H9 (cell line): ENCODE measurements at regions not wholly inside any gene's neighbourhood (a gene's known extent, or its start where the extent isn't known, plus 50 kb on each side); places are given as distances from the start of the nearest gene placed in this dataset.

Source experiments
- DNase-seq: peaks from one replicate; pipeline ENCODE4 v3.0.0-alpha.2; 2017
- H2AFZ ChIP-seq: one replicate; pipeline ENCODE4 v1.6.1; 2013; ENCODE audit warnings: mild to moderate bottlenecking, low read length, control low read depth, moderate library complexity
- H2AK5ac ChIP-seq: 2 replicates; pipeline ENCODE4 v1.6.1; 2013; ENCODE audit warnings: low read length, control low read depth, mixed read lengths; ENCODE audit not compliant: insufficient read length
- H2BK120ac ChIP-seq: one replicate; pipeline ENCODE4 v1.6.1; 2013; ENCODE audit warnings: low read depth, mild to moderate bottlenecking, low read length, control low read depth, inconsistent platforms; ENCODE audit not compliant: poor library complexity, severe bottlenecking
- H2BK12ac ChIP-seq: 2 replicates; pipeline ENCODE4 v1.6.1; 2013; ENCODE audit warnings: low read length, control low read depth, mixed read lengths, low read depth; ENCODE audit not compliant: insufficient read length
- H2BK15ac ChIP-seq: 2 replicates; pipeline ENCODE4 v1.6.1; 2013; ENCODE audit warnings: low read depth, low read length, control low read depth
- H2BK20ac ChIP-seq: one replicate; pipeline ENCODE4 v1.6.1; 2013; ENCODE audit warnings: low read depth, mild to moderate bottlenecking, low read length, control low read depth, inconsistent platforms; ENCODE audit not compliant: poor library complexity, severe bottlenecking
- H2BK5ac ChIP-seq: 2 replicates; pipeline ENCODE4 v1.6.1; 2013; ENCODE audit warnings: low read length, control low read depth, mixed read lengths; ENCODE audit not compliant: insufficient read length
- H3K14ac ChIP-seq: 2 replicates; pipeline ENCODE4 v1.6.1; 2013; ENCODE audit warnings: low read length, control low read depth; ENCODE audit not compliant: insufficient read depth
- H3K18ac ChIP-seq: 2 replicates; pipeline ENCODE4 v1.6.1; 2013; ENCODE audit warnings: low read depth, mild to moderate bottlenecking, mixed read lengths, low read length, control low read depth; ENCODE audit not compliant: insufficient read length
- H3K23ac ChIP-seq: 2 replicates; pipeline ENCODE4 v1.6.1; 2013; ENCODE audit warnings: low read length, control low read depth, mixed read lengths, low read depth; ENCODE audit not compliant: insufficient read length
- H3K23me2 ChIP-seq: 2 replicates; pipeline ENCODE4 v1.6.1; 2013; ENCODE audit warnings: low read depth, mild to moderate bottlenecking, mixed read lengths, low read length, control low read depth; ENCODE audit not compliant: insufficient read length, poor library complexity, severe bottlenecking
- H3K27ac ChIP-seq: 2 replicates; pipeline ENCODE4 v1.5.1; 2013; ENCODE audit warnings: low read length, control low read depth, mixed read lengths, low read depth; ENCODE audit not compliant: insufficient read length
- H3K27me3 ChIP-seq: 2 replicates; pipeline ENCODE4 v1.6.1; 2013; ENCODE audit warnings: low read length, control low read depth, inconsistent platforms; ENCODE audit not compliant: insufficient read depth
- H3K4ac ChIP-seq: 2 replicates; pipeline ENCODE4 v1.6.1; 2013; ENCODE audit warnings: low read depth, mild to moderate bottlenecking, control low read depth, inconsistent platforms, low read length, moderate library complexity
- H3K4me1 ChIP-seq: 2 replicates; pipeline ENCODE4 v1.6.1; 2013; ENCODE audit warnings: low read length, control low read depth, inconsistent platforms; ENCODE audit not compliant: insufficient read depth
- H3K4me2 ChIP-seq: 2 replicates; pipeline ENCODE4 v1.6.1; 2013; ENCODE audit warnings: low read length, control low read depth, mixed read lengths; ENCODE audit not compliant: insufficient read length, insufficient read depth
- H3K56ac ChIP-seq: 2 replicates; pipeline ENCODE4 v1.6.1; 2013; ENCODE audit warnings: low read depth, mild to moderate bottlenecking, mixed read lengths, low read length, control low read depth; ENCODE audit not compliant: insufficient read length
- H3K79me1 ChIP-seq: 2 replicates; pipeline ENCODE4 v1.6.1; 2013; ENCODE audit warnings: low read depth, mild to moderate bottlenecking, moderate library complexity, low read length, control low read depth, inconsistent platforms; ENCODE audit not compliant: insufficient read depth, poor library complexity, severe bottlenecking
- H3K79me2 ChIP-seq: 2 replicates; pipeline ENCODE4 v1.6.1; 2013; ENCODE audit warnings: low read length, control low read depth, inconsistent platforms; ENCODE audit not compliant: insufficient read depth
- H3K9ac ChIP-seq: 2 replicates; pipeline ENCODE4 v1.6.1; 2013; ENCODE audit warnings: low read length, control low read depth, mixed read lengths; ENCODE audit not compliant: insufficient read length; ENCODE audit errors: extremely low read depth
- H3K9me3 ChIP-seq: one replicate; pipeline ENCODE4 v1.6.1; 2013; ENCODE audit warnings: low read depth, low read length, inconsistent platforms; ENCODE audit not compliant: control insufficient read depth
- H3T11ph ChIP-seq: one replicate; pipeline ENCODE4 v1.6.1; 2013; ENCODE audit warnings: mild to moderate bottlenecking, low read length, control low read depth, inconsistent platforms
- H4K20me1 ChIP-seq: one replicate; pipeline ENCODE4 v1.6.1; 2013; ENCODE audit not compliant: control insufficient read depth, insufficient read length, insufficient read depth
- H4K5ac ChIP-seq: 2 replicates; pipeline ENCODE4 v1.6.1; 2013; ENCODE audit warnings: low read depth, mild to moderate bottlenecking, mixed read lengths, low read length, control low read depth; ENCODE audit not compliant: insufficient read length
- H4K8ac ChIP-seq: replicated peaks from 2 replicates; pipeline ENCODE4 v1.6.1; 2013; ENCODE audit warnings: low read length, control low read depth, mixed read lengths, low read depth; ENCODE audit not compliant: insufficient read length
- H4K91ac ChIP-seq: 2 replicates; pipeline ENCODE4 v1.6.1; 2013; ENCODE audit warnings: low read depth, mild to moderate bottlenecking, moderate library complexity, mixed read lengths, low read length, control low read depth; ENCODE audit not compliant: insufficient read length
- H3K27ac Mint-ChIP-seq, 3 experiments: 2 replicates in 2 of 3; 3 replicates in 1 of 3; pipeline ENCODE4 v1.8.0; 2020 to 2021; ENCODE audit warnings: mixed read lengths in 3 of 3, mild to moderate bottlenecking in 1 of 3, moderate library complexity in 1 of 3
- H3K27me3 Mint-ChIP-seq: 2 replicates; pipeline ENCODE4 v1.8.0; 2021; ENCODE audit warnings: low read depth, mild to moderate bottlenecking, moderate library complexity, mixed read lengths
- H3K36me3 Mint-ChIP-seq, 3 experiments: 2 replicates in 2 of 3; 3 replicates in 1 of 3; pipeline ENCODE4 v1.8.0; 2020 to 2021; ENCODE audit warnings: low read depth in 3 of 3, mixed read lengths in 3 of 3; ENCODE audit not compliant: insufficient read depth in 1 of 3
- H3K4me1 Mint-ChIP-seq, 2 experiments: 2 replicates each; pipeline ENCODE4 v1.8.0; 2020; ENCODE audit warnings: mixed read lengths in 2 of 2
- H3K4me3 Mint-ChIP-seq, 2 experiments: 2 replicates in 1 of 2; 3 replicates in 1 of 2; pipeline ENCODE4 v1.8.0; 2020 to 2021; ENCODE audit warnings: mild to moderate bottlenecking in 2 of 2, mixed read lengths in 2 of 2, moderate library complexity in 1 of 2
- H3K9me3 Mint-ChIP-seq, 2 experiments: 2 replicates in 1 of 2; 3 replicates in 1 of 2; pipeline ENCODE4 v1.8.0; 2020; ENCODE audit warnings: mild to moderate bottlenecking in 2 of 2, mixed read lengths in 2 of 2, moderate library complexity in 1 of 2
- CTCF ChIP-seq: fragments of 200-600 bp; sonication (generic); conservative IDR thresholded peaks from 3 replicates; pipeline ENCODE4 v1.8.0; 2021; ENCODE audit warnings: antibody characterized with exemption, mild to moderate bottlenecking
- WGBS: extraction: QIAGEN DNeasy Blood & Tissue Kit; methylation state at CpG from one replicate; pipeline ENCODE4 v1.1.7; 2013; ENCODE audit warnings: missing lambda C conversion rate, low lambda C conversion rate, mixed read lengths; ENCODE audit not compliant: insufficient read length; ENCODE audit errors: extremely low coverage; 5-methylcytosine and 5-hydroxymethylcytosine counted together

- Histone ChIP-seq H2AK5ac (no peak overlapping the region), H2BK5ac (no peak overlapping the region), H4K20me1 (no peaks in the 10 kb centered on the region), H2BK120ac (no peak overlapping the region), H3K18ac (no peak overlapping the region), H3K27ac (no peak overlapping the region), H3K79me1 (no peaks in the 10 kb centered on the region), H3K14ac (no peak overlapping the region), H3K4me1 (no peaks in the 10 kb centered on the region), H2AFZ (no peak overlapping the region), H3K56ac (no peak overlapping the region), H3K79me2 (no peaks in the 10 kb centered on the region), H2BK20ac (no peak overlapping the region), H4K8ac (no peak overlapping the region), H3K4me2 (no peak overlapping the region), H3T11ph (no peak overlapping the region), H4K5ac (no peak overlapping the region), H3K9ac (no peak overlapping the region), H4K91ac (no peak overlapping the region), H3K9me3 (no peaks in the 10 kb centered on the region), H2BK15ac (no peak overlapping the region), H3K23me2 (no peaks in the 10 kb centered on the region), H3K27me3 (no peaks in the 10 kb centered on the region), H3K4ac (no peak overlapping the region), H2BK12ac (no peak overlapping the region), H3K23ac (no peak overlapping the region)
- no CpG with 5 or more reads among the region's 1 CpG for WGBS
- no peak for DNase-seq
- no peak for TF ChIP-seq CTCF
- Mint-ChIP-seq H3K9me3 (no peaks in the 10 kb centered on the region; a peak in 1 of 5 replicates), H3K36me3 (no peaks in the 10 kb centered on the region), H3K4me1 (no peaks in the 10 kb centered on the region), H3K27ac (no peak overlapping the region), H3K27me3 (no peaks in the 10 kb centered on the region), H3K4me3 (no peak overlapping the region)
Observed at GRCh38 chr2:164205347-164205746, 415.9 kb downstream of the GRB14 start.
